ENCODE measurements at regions not wholly inside any gene's neighbourhood (a gene's known extent, or its start where the extent isn't known, plus 50 kb on each side); places are given as distances from the start of the nearest gene placed in this dataset.

GRCh38 chr20:39310363-39310995 is 348.3 kb downstream of the DHX35 start:
- TF ChIP-seq CTCF (conservative IDR thresholded peaks at IDR 0.05) (no peak), EZH2 (IDR thresholded peaks at IDR 0.05; ENCODE audit: low read depth) (no peak)
